SU-DHL-6 (cell line): ENCODE measurements at regions not wholly inside any gene's neighbourhood (a gene's known extent, or its start where the extent isn't known, plus 50 kb on each side); places are given as distances from the start of the nearest gene placed in this dataset.

Source experiments
- H2AFZ ChIP-seq: fragments of 200-600 bp; sonication (generic); 2 replicates; pipeline ENCODE4 v1.6.1; 2014; ENCODE audit warnings: low read depth, mild to moderate bottlenecking, moderate library complexity, mixed read lengths, antibody characterized with exemption, low read length; ENCODE audit not compliant: severe bottlenecking
- H3F3A ChIP-seq: fragments of 200-600 bp; shearing (Covaris generic); 2 replicates; pipeline ENCODE4 v1.6.0; 2016; ENCODE audit warnings: antibody characterized with exemption, mild to moderate bottlenecking; ENCODE audit not compliant: insufficient read depth
- H3K27ac ChIP-seq: fragments of 200-600 bp; sonication (generic); 2 replicates; pipeline ENCODE4 v1.5.1; 2016; ENCODE audit warnings: low read depth, mild to moderate bottlenecking, low read length, moderate library complexity, mixed read lengths
- H3K27me3 ChIP-seq: fragments of 200-600 bp; sonication (generic), shearing (Covaris generic); 2 replicates; pipeline ENCODE4 v1.6.0; 2014; ENCODE audit warnings: mild to moderate bottlenecking, low read length
- H3K36me3 ChIP-seq: fragments of 200-600 bp; sonication (generic); 2 replicates; pipeline ENCODE4 v1.6.1; 2014; ENCODE audit warnings: mild to moderate bottlenecking, low read length, mixed read lengths
- H3K4me2 ChIP-seq: fragments of 300-600, 200-600 bp; shearing (Covaris generic), sonication (generic); 2 replicates; pipeline ENCODE4 v1.6.0; 2014; ENCODE audit warnings: low read length, low read depth, mild to moderate bottlenecking; ENCODE audit not compliant: poor library complexity, severe bottlenecking
- H3K4me3 ChIP-seq: fragments of 200-600 bp; sonication (generic); 2 replicates; pipeline ENCODE4 v1.5.1; 2014; ENCODE audit warnings: antibody characterized with exemption, low read length, mild to moderate bottlenecking, mixed read lengths; ENCODE audit not compliant: insufficient read depth, poor library complexity, severe bottlenecking
- H3K79me2 ChIP-seq: fragments of 200-600 bp; sonication (generic); 2 replicates; pipeline ENCODE4 v1.6.1; 2014; ENCODE audit warnings: mild to moderate bottlenecking, low read length, moderate library complexity; ENCODE audit not compliant: insufficient read depth
- H3K9ac ChIP-seq: fragments of 200-600 bp; sonication (generic); 2 replicates; pipeline ENCODE4 v1.7.0; 2014; ENCODE audit warnings: mild to moderate bottlenecking, low read length
- H3K9me2 ChIP-seq: fragments of 200-600 bp; sonication (generic); replicated peaks from 2 replicates; pipeline ENCODE4 v1.6.1; 2014; ENCODE audit warnings: low read length; ENCODE audit not compliant: insufficient read depth
- H3K9me3 ChIP-seq: fragments of 200-600 bp; sonication (generic); 2 replicates; pipeline ENCODE4 v1.6.1; 2014; ENCODE audit warnings: low read length, mixed read lengths; ENCODE audit not compliant: insufficient read depth
- H4K20me1 ChIP-seq: fragments of 200-600 bp; sonication (generic); 2 replicates; pipeline ENCODE4 v1.6.1; 2014; ENCODE audit warnings: low read depth, mild to moderate bottlenecking, antibody characterized with exemption, low read length, moderate library complexity, mixed read lengths
- EZH2phosphoT487 ChIP-seq: fragments of 200-600 bp; sonication (generic), shearing (Covaris generic); conservative IDR thresholded peaks from 2 replicates; pipeline ENCODE4 v1.6.1; 2018; ENCODE audit warnings: mild to moderate bottlenecking, antibody characterized with exemption, low read length, moderate library complexity, mixed read lengths
- TF ChIP-seq, protein P1 (sequence below): fragments of 200-600 bp; sonication (generic); IDR thresholded peaks from one replicate; pipeline ENCODE4 v1.5.1; 2017; ENCODE audit warnings: antibody characterized with exemption, mild to moderate bottlenecking, low read length, moderate library complexity; ENCODE audit not compliant: insufficient read depth, poor library complexity, severe bottlenecking

DNA sequence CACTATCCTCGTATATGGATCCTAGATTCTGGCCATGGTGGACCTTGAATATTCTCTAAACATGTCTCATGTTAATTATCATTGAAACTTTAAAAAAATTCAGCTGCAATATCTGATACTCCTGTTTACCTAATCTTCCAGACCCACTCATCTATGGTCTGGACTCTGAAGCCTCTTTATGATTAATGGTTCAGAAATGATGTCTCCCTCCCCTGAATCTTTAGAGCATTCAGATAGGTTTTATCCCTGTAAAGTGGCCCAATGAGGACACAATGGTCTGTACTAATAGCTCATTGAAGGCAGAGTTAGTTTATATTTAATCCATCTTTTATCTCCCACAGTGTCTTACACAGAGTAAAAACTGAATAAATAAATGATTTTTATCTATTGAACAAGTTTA, 53.0 kb upstream of the DUSP10 start:
- H3K9me3 ChIP-seq = peaks cover 8% of the 10 kb centered on the region; the same call in 1 of the 2 replicates
- no peak for TF ChIP-seq EZH2phosphoT487
- TF ChIP-seq, protein P1, sequence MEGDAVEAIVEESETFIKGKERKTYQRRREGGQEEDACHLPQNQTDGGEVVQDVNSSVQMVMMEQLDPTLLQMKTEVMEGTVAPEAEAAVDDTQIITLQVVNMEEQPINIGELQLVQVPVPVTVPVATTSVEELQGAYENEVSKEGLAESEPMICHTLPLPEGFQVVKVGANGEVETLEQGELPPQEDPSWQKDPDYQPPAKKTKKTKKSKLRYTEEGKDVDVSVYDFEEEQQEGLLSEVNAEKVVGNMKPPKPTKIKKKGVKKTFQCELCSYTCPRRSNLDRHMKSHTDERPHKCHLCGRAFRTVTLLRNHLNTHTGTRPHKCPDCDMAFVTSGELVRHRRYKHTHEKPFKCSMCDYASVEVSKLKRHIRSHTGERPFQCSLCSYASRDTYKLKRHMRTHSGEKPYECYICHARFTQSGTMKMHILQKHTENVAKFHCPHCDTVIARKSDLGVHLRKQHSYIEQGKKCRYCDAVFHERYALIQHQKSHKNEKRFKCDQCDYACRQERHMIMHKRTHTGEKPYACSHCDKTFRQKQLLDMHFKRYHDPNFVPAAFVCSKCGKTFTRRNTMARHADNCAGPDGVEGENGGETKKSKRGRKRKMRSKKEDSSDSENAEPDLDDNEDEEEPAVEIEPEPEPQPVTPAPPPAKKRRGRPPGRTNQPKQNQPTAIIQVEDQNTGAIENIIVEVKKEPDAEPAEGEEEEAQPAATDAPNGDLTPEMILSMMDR = no peak
- H3K4me3 ChIP-seq = no peak overlapping the region
- peaks cover 8% of the 10 kb centered on the region; the same call in 1 of the 2 replicates for H3K36me3 ChIP-seq
- no peaks in the 10 kb centered on the region for H3K9me2 ChIP-seq
- no peaks in the 10 kb centered on the region for H3K79me2 ChIP-seq
- no peak overlapping the region for H3K4me2 ChIP-seq
- no peak overlapping the region for H3K27ac ChIP-seq
- no peaks in the 10 kb centered on the region for H3F3A ChIP-seq
- H3K27me3 ChIP-seq = no peaks in the 10 kb centered on the region
- H4K20me1 ChIP-seq = no peaks in the 10 kb centered on the region
- no peak overlapping the region for H3K9ac ChIP-seq
- no peak overlapping the region for H2AFZ ChIP-seq

DNA sequence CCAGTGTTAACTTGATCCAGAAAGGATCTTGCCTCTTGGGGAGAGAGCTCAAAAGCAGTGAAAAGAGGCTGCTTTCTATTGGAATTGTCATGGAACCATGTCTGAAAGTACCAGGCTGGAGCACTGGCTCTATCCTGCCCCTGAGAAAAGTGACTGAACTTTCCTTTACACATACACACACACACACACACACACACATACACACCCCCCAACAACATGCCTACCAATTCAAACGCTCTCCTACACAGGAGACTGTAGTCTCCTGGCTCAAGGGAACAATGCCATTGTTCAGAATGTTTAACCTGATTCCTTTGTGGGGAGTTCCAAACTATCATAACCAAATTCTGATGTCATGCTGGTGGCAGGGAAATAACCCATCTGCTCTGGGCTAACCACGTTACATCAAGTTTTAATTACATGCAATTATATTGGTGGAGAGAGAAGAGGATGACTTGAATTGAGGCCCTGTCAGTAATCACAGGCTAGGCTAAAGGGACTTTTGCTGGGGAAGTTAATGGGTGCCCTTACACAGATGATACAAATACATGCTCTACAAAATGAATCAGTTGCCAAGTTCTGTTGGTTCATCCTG, 52.3 kb upstream of the DUSP10 start:
- peak overlapping the region; percentile 25; the same call in 1 of the 2 replicates for H3K9ac ChIP-seq
- H2AFZ ChIP-seq = peak overlapping the region; percentile 58
- no peak for TF ChIP-seq EZH2phosphoT487
- TF ChIP-seq, protein P1 = no peak
- peak overlapping the region; percentile 0 for H3K4me3 ChIP-seq
- no peaks in the 10 kb centered on the region for H3K9me2 ChIP-seq
- no peaks in the 10 kb centered on the region for H3F3A ChIP-seq
- H3K9me3 ChIP-seq = peaks cover 2% of the 10 kb centered on the region; the same call in 1 of the 2 replicates
- 0 out of 2 replicates have a peak, but pooled peaks cover 2% of the 10 kb centered on the region for H3K36me3 ChIP-seq
- no peaks in the 10 kb centered on the region for H4K20me1 ChIP-seq
- peak overlapping the region; percentile 47 for H3K27ac ChIP-seq
- no peaks in the 10 kb centered on the region for H3K27me3 ChIP-seq
- no peaks in the 10 kb centered on the region for H3K79me2 ChIP-seq
- H3K4me2 ChIP-seq = peak overlapping the region; percentile 46

DNA sequence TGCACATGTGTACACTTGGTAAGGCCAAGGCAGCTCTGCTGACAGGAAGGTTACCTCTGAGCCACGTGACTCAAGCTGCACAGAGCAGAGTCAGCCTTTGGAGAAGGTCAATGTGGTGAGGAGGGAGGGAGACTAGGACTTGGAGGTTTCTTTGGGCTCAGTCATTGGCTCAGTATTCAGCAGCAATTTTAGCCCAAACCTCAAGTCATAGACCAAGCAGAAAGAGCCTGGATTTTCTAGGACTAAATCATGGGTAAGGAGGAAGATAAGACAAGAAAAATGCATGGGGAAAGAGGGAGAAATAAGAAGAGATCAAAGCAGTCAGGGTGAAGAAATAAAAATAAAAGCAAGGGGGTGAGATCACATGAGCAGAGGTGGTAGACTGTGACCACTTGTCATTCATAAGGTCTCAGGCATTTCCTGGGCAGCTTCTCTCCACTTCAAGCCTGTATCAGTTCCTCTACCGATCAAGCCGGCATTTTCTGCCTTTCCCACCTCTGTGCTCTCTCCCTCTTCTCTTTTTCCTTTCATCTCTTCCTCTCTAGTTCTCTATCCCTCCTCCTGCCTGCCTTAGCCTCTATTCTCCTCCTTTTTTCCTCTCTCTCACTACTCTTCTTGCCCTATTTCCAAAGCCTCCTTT, 51.7 kb upstream of the DUSP10 start:
- Histone ChIP-seq H3K79me2 (no peaks in the 10 kb centered on the region), H3K36me3 (no peaks in the 10 kb centered on the region)

More for the DNA sequence above, 51.7 kb upstream of the DUSP10 start:
- Histone ChIP-seq H4K20me1 (no peaks in the 10 kb centered on the region), H3K9me3 (no peaks in the 10 kb centered on the region), H3K9ac (peak overlapping the region; percentile 25; the same call in 1 of the 2 replicates), H3K4me3 (peak overlapping the region; percentile 0), H3K4me2 (peak overlapping the region; percentile 46), H3K27ac (peak overlapping the region; percentile 47), H3F3A (no peaks in the 10 kb centered on the region), H2AFZ (peak overlapping the region; percentile 58), H3K9me2 (no peaks in the 10 kb centered on the region), H3K27me3 (no peaks in the 10 kb centered on the region)
- TF ChIP-seq, protein P1 = no peak
- no peak for TF ChIP-seq EZH2phosphoT487
